H9 (cell line): ENCODE measurements at regions not wholly inside any gene's neighbourhood (a gene's known extent, or its start where the extent isn't known, plus 50 kb on each side); places are given as distances from the start of the nearest gene placed in this dataset.
A peak's percentile ranks its signal among the peaks of the same experiment; 100 is the strongest.

ENCODE experiments used
- DNase-seq: peaks from one replicate; pipeline ENCODE4 v3.0.0-alpha.2; 2017
- H2AFZ ChIP-seq: one replicate; pipeline ENCODE4 v1.6.1; 2013; ENCODE audit warnings: mild to moderate bottlenecking, low read length, control low read depth, moderate library complexity
- H2AK5ac ChIP-seq: 2 replicates; pipeline ENCODE4 v1.6.1; 2013; ENCODE audit warnings: low read length, control low read depth, mixed read lengths; ENCODE audit not compliant: insufficient read length
- H2BK120ac ChIP-seq: one replicate; pipeline ENCODE4 v1.6.1; 2013; ENCODE audit warnings: low read depth, mild to moderate bottlenecking, low read length, control low read depth, inconsistent platforms; ENCODE audit not compliant: poor library complexity, severe bottlenecking
- H2BK12ac ChIP-seq: 2 replicates; pipeline ENCODE4 v1.6.1; 2013; ENCODE audit warnings: low read length, control low read depth, mixed read lengths, low read depth; ENCODE audit not compliant: insufficient read length
- H2BK15ac ChIP-seq: 2 replicates; pipeline ENCODE4 v1.6.1; 2013; ENCODE audit warnings: low read depth, low read length, control low read depth
- H2BK20ac ChIP-seq: one replicate; pipeline ENCODE4 v1.6.1; 2013; ENCODE audit warnings: low read depth, mild to moderate bottlenecking, low read length, control low read depth, inconsistent platforms; ENCODE audit not compliant: poor library complexity, severe bottlenecking
- H2BK5ac ChIP-seq: 2 replicates; pipeline ENCODE4 v1.6.1; 2013; ENCODE audit warnings: low read length, control low read depth, mixed read lengths; ENCODE audit not compliant: insufficient read length
- H3K14ac ChIP-seq: 2 replicates; pipeline ENCODE4 v1.6.1; 2013; ENCODE audit warnings: low read length, control low read depth; ENCODE audit not compliant: insufficient read depth
- H3K18ac ChIP-seq: 2 replicates; pipeline ENCODE4 v1.6.1; 2013; ENCODE audit warnings: low read depth, mild to moderate bottlenecking, mixed read lengths, low read length, control low read depth; ENCODE audit not compliant: insufficient read length
- H3K23ac ChIP-seq: 2 replicates; pipeline ENCODE4 v1.6.1; 2013; ENCODE audit warnings: low read length, control low read depth, mixed read lengths, low read depth; ENCODE audit not compliant: insufficient read length
- H3K23me2 ChIP-seq: 2 replicates; pipeline ENCODE4 v1.6.1; 2013; ENCODE audit warnings: low read depth, mild to moderate bottlenecking, mixed read lengths, low read length, control low read depth; ENCODE audit not compliant: insufficient read length, poor library complexity, severe bottlenecking
- H3K27ac ChIP-seq: 2 replicates; pipeline ENCODE4 v1.5.1; 2013; ENCODE audit warnings: low read length, control low read depth, mixed read lengths, low read depth; ENCODE audit not compliant: insufficient read length
- H3K27me3 ChIP-seq: 2 replicates; pipeline ENCODE4 v1.6.1; 2013; ENCODE audit warnings: low read length, control low read depth, inconsistent platforms; ENCODE audit not compliant: insufficient read depth
- H3K4ac ChIP-seq: 2 replicates; pipeline ENCODE4 v1.6.1; 2013; ENCODE audit warnings: low read depth, mild to moderate bottlenecking, control low read depth, inconsistent platforms, low read length, moderate library complexity
- H3K4me1 ChIP-seq: 2 replicates; pipeline ENCODE4 v1.6.1; 2013; ENCODE audit warnings: low read length, control low read depth, inconsistent platforms; ENCODE audit not compliant: insufficient read depth
- H3K4me2 ChIP-seq: 2 replicates; pipeline ENCODE4 v1.6.1; 2013; ENCODE audit warnings: low read length, control low read depth, mixed read lengths; ENCODE audit not compliant: insufficient read length, insufficient read depth
- H3K56ac ChIP-seq: 2 replicates; pipeline ENCODE4 v1.6.1; 2013; ENCODE audit warnings: low read depth, mild to moderate bottlenecking, mixed read lengths, low read length, control low read depth; ENCODE audit not compliant: insufficient read length
- H3K79me1 ChIP-seq: 2 replicates; pipeline ENCODE4 v1.6.1; 2013; ENCODE audit warnings: low read depth, mild to moderate bottlenecking, moderate library complexity, low read length, control low read depth, inconsistent platforms; ENCODE audit not compliant: insufficient read depth, poor library complexity, severe bottlenecking
- H3K79me2 ChIP-seq: 2 replicates; pipeline ENCODE4 v1.6.1; 2013; ENCODE audit warnings: low read length, control low read depth, inconsistent platforms; ENCODE audit not compliant: insufficient read depth
- H3K9ac ChIP-seq: 2 replicates; pipeline ENCODE4 v1.6.1; 2013; ENCODE audit warnings: low read length, control low read depth, mixed read lengths; ENCODE audit not compliant: insufficient read length; ENCODE audit errors: extremely low read depth
- H3K9me3 ChIP-seq: one replicate; pipeline ENCODE4 v1.6.1; 2013; ENCODE audit warnings: low read depth, low read length, inconsistent platforms; ENCODE audit not compliant: control insufficient read depth
- H3T11ph ChIP-seq: one replicate; pipeline ENCODE4 v1.6.1; 2013; ENCODE audit warnings: mild to moderate bottlenecking, low read length, control low read depth, inconsistent platforms
- H4K20me1 ChIP-seq: one replicate; pipeline ENCODE4 v1.6.1; 2013; ENCODE audit not compliant: control insufficient read depth, insufficient read length, insufficient read depth
- H4K5ac ChIP-seq: 2 replicates; pipeline ENCODE4 v1.6.1; 2013; ENCODE audit warnings: low read depth, mild to moderate bottlenecking, mixed read lengths, low read length, control low read depth; ENCODE audit not compliant: insufficient read length
- H4K8ac ChIP-seq: replicated peaks from 2 replicates; pipeline ENCODE4 v1.6.1; 2013; ENCODE audit warnings: low read length, control low read depth, mixed read lengths, low read depth; ENCODE audit not compliant: insufficient read length
- H4K91ac ChIP-seq: 2 replicates; pipeline ENCODE4 v1.6.1; 2013; ENCODE audit warnings: low read depth, mild to moderate bottlenecking, moderate library complexity, mixed read lengths, low read length, control low read depth; ENCODE audit not compliant: insufficient read length
- H3K27ac Mint-ChIP-seq, 3 experiments: 2 replicates in 2 of 3; 3 replicates in 1 of 3; pipeline ENCODE4 v1.8.0; 2020 to 2021; ENCODE audit warnings: mixed read lengths in 3 of 3, mild to moderate bottlenecking in 1 of 3, moderate library complexity in 1 of 3
- H3K27me3 Mint-ChIP-seq: 2 replicates; pipeline ENCODE4 v1.8.0; 2021; ENCODE audit warnings: low read depth, mild to moderate bottlenecking, moderate library complexity, mixed read lengths
- H3K36me3 Mint-ChIP-seq, 3 experiments: 2 replicates in 2 of 3; 3 replicates in 1 of 3; pipeline ENCODE4 v1.8.0; 2020 to 2021; ENCODE audit warnings: low read depth in 3 of 3, mixed read lengths in 3 of 3; ENCODE audit not compliant: insufficient read depth in 1 of 3
- H3K4me1 Mint-ChIP-seq, 2 experiments: 2 replicates each; pipeline ENCODE4 v1.8.0; 2020; ENCODE audit warnings: mixed read lengths in 2 of 2
- H3K4me3 Mint-ChIP-seq, 2 experiments: 2 replicates in 1 of 2; 3 replicates in 1 of 2; pipeline ENCODE4 v1.8.0; 2020 to 2021; ENCODE audit warnings: mild to moderate bottlenecking in 2 of 2, mixed read lengths in 2 of 2, moderate library complexity in 1 of 2
- H3K9me3 Mint-ChIP-seq, 2 experiments: 2 replicates in 1 of 2; 3 replicates in 1 of 2; pipeline ENCODE4 v1.8.0; 2020; ENCODE audit warnings: mild to moderate bottlenecking in 2 of 2, mixed read lengths in 2 of 2, moderate library complexity in 1 of 2
- WGBS: extraction: QIAGEN DNeasy Blood & Tissue Kit; methylation state at CpG from one replicate; pipeline ENCODE4 v1.1.7; 2013; ENCODE audit warnings: missing lambda C conversion rate, low lambda C conversion rate, mixed read lengths; ENCODE audit not compliant: insufficient read length; ENCODE audit errors: extremely low coverage; 5-methylcytosine and 5-hydroxymethylcytosine counted together
- TF ChIP-seq, protein P1 (sequence below): fragments of 200-600 bp; sonication (generic); conservative IDR thresholded peaks from 3 replicates; pipeline ENCODE4 v1.8.0; 2021; ENCODE audit warnings: antibody characterized with exemption, mild to moderate bottlenecking

DNA sequence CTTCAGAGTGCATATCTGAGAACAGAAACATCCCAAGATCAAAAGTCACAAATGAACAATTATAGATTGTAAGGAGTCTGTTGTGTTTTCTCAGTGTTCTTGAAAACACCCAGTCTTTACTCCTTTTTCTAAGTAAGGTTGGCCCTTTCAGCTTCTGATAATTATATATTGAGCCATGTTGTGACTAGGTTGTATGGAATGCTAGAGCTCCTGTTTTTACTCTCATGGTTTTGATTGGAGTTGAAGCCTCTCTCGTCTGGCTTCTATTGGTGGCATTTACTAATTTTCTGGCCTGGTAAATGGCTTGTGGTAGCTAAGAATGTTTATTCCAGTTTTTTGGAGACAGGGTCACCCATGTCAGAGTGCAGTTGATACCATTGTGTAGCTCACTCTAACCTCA is 84.7 kb downstream of the NDUFS5 start:
- no peak overlapping the region for H3K4me3 Mint-ChIP-seq
- Histone ChIP-seq H3K4me1 (peaks cover 4% of the 10 kb centered on the region; the same call in 1 of the 2 replicates), H3K4ac (no peak overlapping the region)

More for the DNA sequence above, 84.7 kb downstream of the NDUFS5 start:
- Histone ChIP-seq H2BK15ac (no peak overlapping the region), H2BK120ac (no peak overlapping the region), H2BK20ac (no peak overlapping the region), H2BK12ac (no peak overlapping the region), H4K8ac (no peak overlapping the region), H3K9me3 (no peaks in the 10 kb centered on the region), H3K56ac (no peak overlapping the region), H2AFZ (no peak overlapping the region), H3K23me2 (peaks cover 7% of the 10 kb centered on the region), H3K18ac (no peak overlapping the region), H4K5ac (no peak overlapping the region), H3K9ac (no peak overlapping the region), H3T11ph (no peak overlapping the region), H2BK5ac (no peak overlapping the region), H3K14ac (no peak overlapping the region), H3K79me2 (peaks cover 63% of the 10 kb centered on the region; the same call in 1 of the 2 replicates), H2AK5ac (no peak overlapping the region), H3K27me3 (no peaks in the 10 kb centered on the region), H3K27ac (no peak overlapping the region), H3K23ac (no peak overlapping the region), H4K91ac (no peak overlapping the region), H3K4me2 (no peak overlapping the region), H4K20me1 (no peaks in the 10 kb centered on the region), H3K79me1 (peaks cover 7% of the 10 kb centered on the region)
- TF ChIP-seq, protein P1, sequence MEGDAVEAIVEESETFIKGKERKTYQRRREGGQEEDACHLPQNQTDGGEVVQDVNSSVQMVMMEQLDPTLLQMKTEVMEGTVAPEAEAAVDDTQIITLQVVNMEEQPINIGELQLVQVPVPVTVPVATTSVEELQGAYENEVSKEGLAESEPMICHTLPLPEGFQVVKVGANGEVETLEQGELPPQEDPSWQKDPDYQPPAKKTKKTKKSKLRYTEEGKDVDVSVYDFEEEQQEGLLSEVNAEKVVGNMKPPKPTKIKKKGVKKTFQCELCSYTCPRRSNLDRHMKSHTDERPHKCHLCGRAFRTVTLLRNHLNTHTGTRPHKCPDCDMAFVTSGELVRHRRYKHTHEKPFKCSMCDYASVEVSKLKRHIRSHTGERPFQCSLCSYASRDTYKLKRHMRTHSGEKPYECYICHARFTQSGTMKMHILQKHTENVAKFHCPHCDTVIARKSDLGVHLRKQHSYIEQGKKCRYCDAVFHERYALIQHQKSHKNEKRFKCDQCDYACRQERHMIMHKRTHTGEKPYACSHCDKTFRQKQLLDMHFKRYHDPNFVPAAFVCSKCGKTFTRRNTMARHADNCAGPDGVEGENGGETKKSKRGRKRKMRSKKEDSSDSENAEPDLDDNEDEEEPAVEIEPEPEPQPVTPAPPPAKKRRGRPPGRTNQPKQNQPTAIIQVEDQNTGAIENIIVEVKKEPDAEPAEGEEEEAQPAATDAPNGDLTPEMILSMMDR: no peak
- Mint-ChIP-seq H3K4me1 (peaks cover 9 to 17% of the 10 kb centered on the region in 2 experiments), H3K9me3 (no peaks in the 10 kb centered on the region), H3K27me3 (no peaks in the 10 kb centered on the region), H3K27ac (peak overlapping the region in 1 of 3 experiments; percentile 84; a peak in 1 of 7 replicates), H3K36me3 (peaks cover 0 to 10% (median 8%) of the 10 kb centered on the region in 3 experiments; a peak in 4 of 7 replicates)
- DNase-seq: no peak
- no CpG with 5 or more reads among the region's 1 CpG for WGBS
